K562 (cell line): ENCODE measurements at regions not wholly inside any gene's neighbourhood (a gene's known extent, or its start where the extent isn't known, plus 50 kb on each side); places are given as distances from the start of the nearest gene placed in this dataset.

Source experiments
- ATAC-seq: fragments of 200-7000 bp; cut with Tn5 transposase; 3 replicates; pipeline ENCODE4 v1.9.1; 2020; ENCODE audit warnings: moderate library complexity
- BruUV-seq: library from RNA; stranded (reverse); fragments of 400-500 nt; replicated peaks from 2 replicates; lab custom pipeline; 2021; lab: Mats Ljungman, UMichigan
- CTCF ChIA-PET: fragments of 300-600 bp; formaldehyde crosslinking; extraction: SDS; loops from one replicate; lab custom pipeline; 2021; ENCODE audit warnings: low intra/inter-chr PET ratio; lab: Yijun Ruan, JAX
- POLR2A ChIA-PET: fragments of 300-600, 350-650 bp; sonication (Branson Sonifier 250); formaldehyde crosslinking; extraction: SDS; loops from one replicate; lab custom pipeline; 2021; ENCODE audit warnings: antibody characterized with exemption, inconsistent platforms; lab: Yijun Ruan, JAX
- DNase-seq, 4 experiments: peaks; one replicate each; pipeline versions ENCODE4 v3.0.0 to v3.0.0-alpha.2; 2011 to 2018; ENCODE audit warnings: low spot score in 3 of 4, mixed read lengths in 3 of 4; ENCODE audit errors: extremely low read depth in 1 of 4
- FAIRE-seq: peaks from 2 replicates; lab custom pipeline; 2011; peaks lifted over from hg19 to GRCh38; lab: Jason Lieb, UNC
- H2AFZ ChIP-seq: 2 replicates; pipeline ENCODE4 v1.6.0; 2011; ENCODE audit warnings: low read depth, low read length, control low read depth, inconsistent platforms
- H3K27ac ChIP-seq: fragments of 200-600 bp; 3 replicates; pipeline ENCODE4 v1.8.0; 2011; ENCODE audit warnings: low read depth, mild to moderate bottlenecking, control low read depth, inconsistent platforms, low read length, moderate library complexity, mixed read lengths; ENCODE audit errors: extremely low read depth
- H3K27me3 ChIP-seq, 2 experiments: fragments of 300-600 bp in 1 of 2; 2 replicates in 1 of 2; 3 replicates in 1 of 2; pipeline versions ENCODE4 v1.6.0 to v1.8.0; 2011; ENCODE audit warnings: inconsistent platforms in 2 of 2, low read length in 2 of 2, mild to moderate bottlenecking in 1 of 2, mixed read lengths in 1 of 2, moderate library complexity in 1 of 2; ENCODE audit not compliant: control insufficient read depth in 2 of 2, insufficient read depth in 2 of 2
- H3K36me3 ChIP-seq: fragments of 300-600 bp; 3 replicates; pipeline ENCODE4 v1.8.0; 2011; ENCODE audit warnings: mild to moderate bottlenecking, low read length, inconsistent platforms; ENCODE audit not compliant: control insufficient read depth, insufficient read depth
- H3K4me1 ChIP-seq, 2 experiments: fragments of 200-600 bp in 1 of 2; replicated peaks in 1 of 2; 2 replicates in 1 of 2; 3 replicates in 1 of 2; pipeline versions ENCODE4 v1.5.1 to v1.8.0; 2011; ENCODE audit warnings: inconsistent platforms in 2 of 2, low read length in 2 of 2, mild to moderate bottlenecking in 1 of 2, mixed read lengths in 1 of 2, moderate library complexity in 1 of 2; ENCODE audit not compliant: control insufficient read depth in 2 of 2, insufficient read depth in 2 of 2
- H3K4me2 ChIP-seq: 2 replicates; pipeline ENCODE4 v1.6.1; 2011; ENCODE audit warnings: low read length, control low read depth, inconsistent platforms, mixed read lengths; ENCODE audit not compliant: insufficient read depth
- H3K4me3 ChIP-seq: fragments of 200-600 bp; sonication (generic), shearing (Covaris generic); 2 replicates; pipeline ENCODE4 v1.5.1; 2016; ENCODE audit warnings: control low read depth, inconsistent platforms
- H3K79me2 ChIP-seq: fragments of 200-600 bp; 3 replicates; pipeline ENCODE4 v1.8.0; 2011; ENCODE audit warnings: low read length, inconsistent platforms; ENCODE audit not compliant: control insufficient read depth, insufficient read depth
- H3K9ac ChIP-seq, 2 experiments: 2 replicates each; pipeline versions ENCODE4 v1.6.0 to v1.6.1; 2011; ENCODE audit warnings: low read depth in 2 of 2, low read length in 2 of 2, control low read depth in 1 of 2, inconsistent platforms in 1 of 2, mild to moderate bottlenecking in 1 of 2, mixed read lengths in 1 of 2; ENCODE audit not compliant: insufficient read depth in 1 of 2
- H3K9me1 ChIP-seq: one replicate; pipeline ENCODE4 v1.6.0; 2011; ENCODE audit warnings: inconsistent platforms, mild to moderate bottlenecking, low read length, moderate library complexity; ENCODE audit not compliant: control insufficient read depth, insufficient read depth
- H3K9me3 ChIP-seq: replicated peaks from 2 replicates; pipeline ENCODE4 v1.5.1; 2011; ENCODE audit warnings: low read depth, low read length, inconsistent platforms; ENCODE audit not compliant: control insufficient read depth, insufficient read depth
- H4K20me1 ChIP-seq: replicated peaks from 2 replicates; pipeline ENCODE4 v1.6.1; 2011; ENCODE audit warnings: low read length, inconsistent platforms, mixed read lengths; ENCODE audit not compliant: control insufficient read depth, insufficient read depth
- CREB5 ChIP-seq: fragments of 250-450 bp; sonication (Bioruptor Pico); IDR thresholded peaks from 2 replicates; pipeline ENCODE4 v1.5.0; 2020; ENCODE audit warnings: mild to moderate bottlenecking
- CUX1 ChIP-seq: fragments of 200-800 bp; sonication (Bioruptor generic); IDR thresholded peaks from 2 replicates; pipeline ENCODE4 v1.6.1; 2016; ENCODE audit warnings: missing genetic modification characterization, missing compliant biosample characterization
- HDAC2 ChIP-seq: fragments of 450-650 bp; IDR thresholded peaks from 2 replicates; pipeline ENCODE4 v1.6.1; 2016; ENCODE audit warnings: mild to moderate bottlenecking
- KLF13 ChIP-seq: fragments of 450-650 bp; IDR thresholded peaks from 2 replicates; pipeline ENCODE4 v1.6.1; 2016; ENCODE audit warnings: missing genetic modification characterization, low read depth, mild to moderate bottlenecking, missing compliant biosample characterization, moderate library complexity, borderline replicate concordance
- NUFIP1 ChIP-seq: fragments of 450-650 bp; IDR thresholded peaks from 2 replicates; pipeline ENCODE4 v1.6.1; 2018; ENCODE audit not compliant: partially characterized antibody
- TAL1 ChIP-seq: fragments of 450-650 bp; IDR thresholded peaks from 2 replicates; pipeline ENCODE4 v1.6.1; 2016; ENCODE audit warnings: mild to moderate bottlenecking
- ZNF77 ChIP-seq: fragments of 250-450 bp; sonication (Bioruptor Pico); IDR thresholded peaks from 2 replicates; pipeline ENCODE4 v1.5.0; 2020
- in situ Hi-C: fragments of 300-500 bp; cut with MboI; formaldehyde crosslinking; loops from 4 replicates; pipeline ENCODE4 v1.15.0; 2018; ENCODE audit warnings: inconsistent platforms, mixed read lengths
- intact Hi-C: fragments of 100-400 bp; cut with micrococcal nuclease; formaldehyde crosslinking; loops from 2 replicates; pipeline ENCODE4 v1.14.2; 2022

- TF ChIP-seq NUFIP1: no peak
- TF ChIP-seq, all 486 proteins: peak for 7
Observed at GRCh38 chr13:64417581-64417980, 2812.6 kb downstream of the PCDH9 start (continued).

GRCh38 chr13:64414381-64414780 lies 2815.8 kb downstream of the PCDH9 start:
- no peak for ATAC-seq
- POLR2A ChIA-PET: no interaction called here

More at GRCh38 chr13:64414381-64414780, 2815.8 kb downstream of the PCDH9 start:
- H3K4me1 ChIP-seq: no peaks in the 10 kb centered on the region
- H3K27me3 ChIP-seq: no peaks in the 10 kb centered on the region
- H3K4me3 ChIP-seq: no peak overlapping the region
- no peaks in the 10 kb centered on the region for H3K9me3 ChIP-seq
- in situ Hi-C loops (no loop called here), intact Hi-C loops (no loop called here)
- no peak for TF ChIP-seq CUX1 (CRISPR knock-in tag)
- no peak for TF ChIP-seq ZNF77 (CRISPR knock-in tag)
- TF ChIP-seq TAL1: no peak
- no peak for TF ChIP-seq CREB5 (CRISPR knock-in tag)
- TF ChIP-seq HDAC2: no peak
- TF ChIP-seq KLF13: no peak
- no peaks in the 10 kb centered on the region for H4K20me1 ChIP-seq
- FAIRE-seq (no peak), DNase-seq (no peak)
- H3K79me2 ChIP-seq: no peaks in the 10 kb centered on the region
- H3K36me3 ChIP-seq: no peaks in the 10 kb centered on the region
- no peak overlapping the region for H3K9ac ChIP-seq
- H2AFZ ChIP-seq: no peak overlapping the region
- CTCF ChIA-PET: no interaction called here
- H3K9me1 ChIP-seq: no peaks in the 10 kb centered on the region
- BruUV-seq: no TSS peak
- H3K27ac ChIP-seq: no peak overlapping the region
- H3K4me2 ChIP-seq: no peak overlapping the region
